Keratinocyte (primary cell): ENCODE measurements at regions not wholly inside any gene's neighbourhood (a gene's known extent, or its start where the extent isn't known, plus 50 kb on each side); places are given as distances from the start of the nearest gene placed in this dataset.
"Not testable (repeated sequence)": the region's sequence is repeated elsewhere in the genome, so short reads cannot be mapped to it uniquely, and the experiment has no call there.

Source experiments
- CTCF ChIP-seq, 3 experiments: IDR thresholded peaks in 1 of 3; conservative IDR thresholded peaks in 1 of 3; optimal IDR thresholded peaks in 1 of 3; 2 replicates in 2 of 3; 3 replicates in 1 of 3; pipeline versions ENCODE3 to v1.5.1; 2011; ENCODE audit warnings: low read length in 3 of 3, mild to moderate bottlenecking in 3 of 3, moderate library complexity in 2 of 3, control low read depth in 1 of 3, inconsistent platforms in 1 of 3; ENCODE audit not compliant: insufficient read depth in 2 of 3; ENCODE audit errors: extremely low read depth in 1 of 3
- EZH2 ChIP-seq: IDR thresholded peaks from one replicate; pipeline ENCODE4 v1.6.1; 2012; ENCODE audit warnings: inconsistent platforms, mild to moderate bottlenecking, low read length, moderate library complexity

DNA sequence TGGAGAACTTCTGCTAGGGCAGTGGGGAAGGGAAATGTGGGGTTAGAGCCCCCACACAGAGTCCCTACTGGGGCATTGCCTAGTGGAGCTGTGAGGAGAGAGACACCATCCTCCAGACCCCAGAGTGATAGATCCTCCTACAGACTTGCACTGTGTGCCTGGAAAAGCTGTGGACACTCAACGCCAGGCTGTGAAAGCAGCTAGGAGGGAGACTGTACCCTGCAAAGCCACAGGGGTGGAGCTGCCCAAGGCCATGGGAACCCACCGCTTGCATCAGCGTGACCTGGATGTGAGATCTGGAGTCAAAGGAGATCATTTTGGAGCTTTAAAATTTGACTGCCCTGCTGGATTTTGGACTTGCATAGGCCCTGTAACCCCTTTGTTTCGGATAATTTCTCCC lies 69.4 kb upstream of the GRIN3A start:
- TF ChIP-seq EZH2; CTCF (optimal IDR thresholded peaks at IDR 0.05 in 1 of 3, IDR thresholded peaks at IDR 0.05 in 1 of 3, conservative IDR thresholded peaks at IDR 0.05 in 1 of 3; ENCODE audit: extremely low read depth in 1 of 3, insufficient read depth in 2 of 3, low read length in 3 of 3): not testable (repeated sequence)
